ENCODE measurements at regions not wholly inside any gene's neighbourhood (a gene's known extent, or its start where the extent isn't known, plus 50 kb on each side); places are given as distances from the start of the nearest gene placed in this dataset.

DNA sequence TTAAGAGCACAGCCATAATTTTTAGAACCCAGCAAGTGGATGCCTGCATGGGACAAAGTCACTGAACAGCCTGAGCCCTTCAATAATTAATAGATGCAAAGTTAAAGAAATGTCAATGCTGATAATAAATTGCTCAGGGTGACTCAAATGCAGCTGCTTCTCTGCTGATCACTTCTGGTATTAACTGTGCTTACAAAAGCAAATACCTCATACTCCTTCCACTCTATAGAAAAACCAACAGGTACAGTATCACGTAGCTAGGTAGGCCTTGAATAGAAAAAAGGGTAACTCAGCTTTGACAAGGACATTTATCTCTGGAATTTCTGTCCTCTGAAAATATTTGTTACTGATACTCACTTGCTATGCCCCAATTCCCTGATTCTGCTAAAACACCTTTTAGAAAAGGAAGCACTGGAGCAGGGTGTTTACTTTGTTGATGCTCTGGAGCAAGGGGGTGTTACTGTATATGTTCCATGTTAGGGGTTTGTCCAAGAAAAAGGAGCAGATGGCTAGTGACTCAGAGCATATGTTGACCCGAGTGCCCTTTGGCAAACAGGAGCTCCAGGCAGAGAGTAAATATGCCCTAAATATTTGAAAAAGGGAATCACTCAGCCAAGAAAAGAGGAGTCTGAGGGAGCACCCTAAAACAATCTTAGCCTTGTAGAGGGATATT lies 59.1 kb upstream of the RTN4 start:
- TF ChIP-seq, protein P1, sequence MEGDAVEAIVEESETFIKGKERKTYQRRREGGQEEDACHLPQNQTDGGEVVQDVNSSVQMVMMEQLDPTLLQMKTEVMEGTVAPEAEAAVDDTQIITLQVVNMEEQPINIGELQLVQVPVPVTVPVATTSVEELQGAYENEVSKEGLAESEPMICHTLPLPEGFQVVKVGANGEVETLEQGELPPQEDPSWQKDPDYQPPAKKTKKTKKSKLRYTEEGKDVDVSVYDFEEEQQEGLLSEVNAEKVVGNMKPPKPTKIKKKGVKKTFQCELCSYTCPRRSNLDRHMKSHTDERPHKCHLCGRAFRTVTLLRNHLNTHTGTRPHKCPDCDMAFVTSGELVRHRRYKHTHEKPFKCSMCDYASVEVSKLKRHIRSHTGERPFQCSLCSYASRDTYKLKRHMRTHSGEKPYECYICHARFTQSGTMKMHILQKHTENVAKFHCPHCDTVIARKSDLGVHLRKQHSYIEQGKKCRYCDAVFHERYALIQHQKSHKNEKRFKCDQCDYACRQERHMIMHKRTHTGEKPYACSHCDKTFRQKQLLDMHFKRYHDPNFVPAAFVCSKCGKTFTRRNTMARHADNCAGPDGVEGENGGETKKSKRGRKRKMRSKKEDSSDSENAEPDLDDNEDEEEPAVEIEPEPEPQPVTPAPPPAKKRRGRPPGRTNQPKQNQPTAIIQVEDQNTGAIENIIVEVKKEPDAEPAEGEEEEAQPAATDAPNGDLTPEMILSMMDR (IDR thresholded peaks at IDR 0.05; ENCODE audit: control insufficient read depth, extremely low read depth, insufficient read depth) = no peak
- no peak for DNase-seq (ENCODE audit: low read depth)
- no peak overlapping the region for H3K4me3 ChIP-seq (ENCODE audit: low read depth, low read length)

DNA sequence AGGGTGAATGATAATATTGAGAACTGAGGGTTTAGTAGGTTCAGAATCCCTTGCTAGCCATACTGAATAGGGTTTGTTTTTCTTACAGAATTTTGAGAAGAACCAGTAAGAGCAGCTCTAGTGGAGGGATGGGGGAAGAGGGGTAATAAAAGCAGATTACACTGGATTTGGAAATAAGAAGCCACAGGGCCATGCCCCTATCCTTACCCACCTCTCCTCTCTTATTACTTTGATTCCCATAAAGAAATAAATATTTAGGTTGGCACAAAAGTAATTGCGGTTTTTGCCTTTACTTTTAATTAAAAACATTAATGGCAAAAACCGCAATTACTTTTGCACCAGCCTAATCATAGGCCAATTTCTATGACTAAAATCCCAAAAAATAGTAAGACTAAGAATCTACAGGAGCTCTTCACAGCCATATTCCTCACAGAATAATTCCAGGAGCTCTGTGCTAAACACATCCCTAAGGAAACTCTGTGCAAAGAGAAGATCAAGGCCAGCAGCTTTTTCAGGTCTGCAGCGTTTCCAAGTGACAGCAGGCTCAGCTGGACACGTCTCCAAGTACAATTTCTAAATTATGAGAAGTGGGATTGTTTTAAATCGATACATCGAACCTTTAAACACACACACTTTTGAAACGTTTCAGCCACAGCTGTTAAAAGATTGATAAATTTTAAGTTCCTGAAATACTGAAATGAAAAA lies 58.4 kb upstream of the RTN4 start:
- DNase-seq (ENCODE audit: low read depth) = no peak
- TF ChIP-seq, protein P1 (IDR thresholded peaks at IDR 0.05; ENCODE audit: control insufficient read depth, extremely low read depth, insufficient read depth) = no peak
- no peak overlapping the region for H3K4me3 ChIP-seq (ENCODE audit: low read depth, low read length)

DNA sequence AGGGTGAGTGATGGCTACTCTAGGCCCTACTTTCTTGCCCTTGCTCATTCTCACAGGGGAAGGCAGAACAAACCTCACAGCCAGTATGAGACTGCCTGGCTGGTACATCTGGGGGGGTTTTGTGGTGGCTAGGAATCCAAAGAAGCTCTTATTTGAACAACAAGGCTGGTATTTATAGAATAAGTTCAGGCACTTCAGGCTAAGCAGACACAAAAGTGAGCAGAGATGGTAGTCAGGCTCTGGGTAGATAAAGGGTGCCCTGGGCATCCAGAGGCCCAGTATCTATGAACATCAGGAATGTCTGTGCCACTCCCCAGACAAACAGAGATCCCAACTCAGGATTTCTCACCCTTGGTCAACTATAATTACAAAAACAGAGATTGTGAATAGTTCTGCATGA lies 57.2 kb upstream of the RTN4 start:
- no peak overlapping the region for H3K4me3 ChIP-seq (ENCODE audit: low read depth, low read length)
- no peak for DNase-seq (ENCODE audit: low read depth)
- TF ChIP-seq, protein P1 (IDR thresholded peaks at IDR 0.05; ENCODE audit: control insufficient read depth, extremely low read depth, insufficient read depth) = no peak

DNA sequence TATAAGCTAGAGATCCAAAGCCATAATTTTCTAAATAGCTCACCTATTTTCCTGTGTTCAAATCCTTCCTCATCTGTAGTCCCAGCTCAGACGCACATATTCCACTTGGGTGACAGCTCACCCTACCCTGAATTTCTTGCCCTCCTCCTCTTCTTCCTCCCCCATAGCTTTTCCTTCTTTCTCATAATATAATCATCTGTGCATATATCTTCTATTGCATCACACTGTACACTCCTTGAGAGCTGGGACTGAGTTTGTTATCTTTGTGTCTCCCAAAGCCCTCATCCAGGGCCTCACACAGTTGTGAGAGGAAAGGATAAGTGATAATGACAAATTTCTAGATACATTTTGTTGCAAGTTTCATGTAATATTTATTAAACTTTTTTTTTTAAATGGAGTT lies 55.9 kb upstream of the RTN4 start:
- TF ChIP-seq, protein P1 (IDR thresholded peaks at IDR 0.05; ENCODE audit: control insufficient read depth, extremely low read depth, insufficient read depth) = no peak
- no peak overlapping the region for H3K4me3 ChIP-seq (ENCODE audit: low read depth, low read length)
- DNase-seq (ENCODE audit: low read depth) = no peak

DNA sequence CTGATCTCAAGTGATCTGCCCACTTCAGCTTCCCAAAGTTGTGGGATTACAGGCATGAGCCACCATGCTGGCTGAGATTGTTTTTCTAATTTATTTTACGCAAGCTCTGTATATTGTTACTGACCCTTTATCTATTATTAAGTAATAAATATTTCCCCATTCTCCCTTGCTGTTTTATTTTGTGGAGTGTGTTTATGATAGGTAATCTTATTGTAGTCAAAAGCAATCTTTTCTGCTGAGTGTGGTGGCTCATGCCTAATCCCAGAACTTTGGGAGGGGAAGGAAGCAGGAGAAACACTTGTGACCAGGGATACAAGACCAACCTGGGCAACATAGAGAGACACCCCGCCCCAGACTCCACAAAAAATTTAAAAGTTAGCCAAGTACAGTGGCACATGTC lies 55.2 kb upstream of the RTN4 start:
- TF ChIP-seq, protein P1 (IDR thresholded peaks at IDR 0.05; ENCODE audit: control insufficient read depth, extremely low read depth, insufficient read depth) = no peak
- no peak overlapping the region for H3K4me3 ChIP-seq (ENCODE audit: low read depth, low read length)
- DNase-seq (ENCODE audit: low read depth) = no peak

DNA sequence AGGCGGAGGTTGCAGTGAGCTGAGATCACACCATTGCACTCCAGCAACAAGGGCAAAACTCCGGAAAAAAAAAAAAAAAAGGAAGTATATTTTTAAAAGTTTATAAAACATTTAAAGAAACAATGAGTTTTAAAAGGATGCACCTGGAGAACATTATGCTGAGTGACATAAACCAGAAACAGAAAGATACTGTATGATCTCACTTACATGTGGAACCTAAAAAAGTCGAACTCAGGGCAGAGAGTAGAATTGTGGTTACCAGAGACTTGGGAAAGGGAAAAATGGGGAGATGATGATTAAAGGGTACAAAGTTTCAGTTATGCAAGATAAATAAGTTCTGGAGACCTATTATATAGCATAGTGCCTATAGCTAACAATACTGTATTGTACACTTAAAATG lies 52.8 kb upstream of the RTN4 start:
- no peak overlapping the region for H3K4me3 ChIP-seq (ENCODE audit: low read depth, low read length)
- TF ChIP-seq, protein P1 (IDR thresholded peaks at IDR 0.05; ENCODE audit: control insufficient read depth, extremely low read depth, insufficient read depth) = no peak
- DNase-seq (ENCODE audit: low read depth) = no peak

All from LNCaP clone FGC (cell line).